ENCODE measurements at regions not wholly inside any gene's neighbourhood (a gene's known extent, or its start where the extent isn't known, plus 50 kb on each side); places are given as distances from the start of the nearest gene placed in this dataset.

- no peak overlapping the region for H3K4me3 ChIP-seq (ENCODE audit: low read depth, low read length)
- DNase-seq (ENCODE audit: low read depth) = no peak
- TF ChIP-seq MYC (IDR thresholded peaks at IDR 0.05; ENCODE audit: low read depth, low read length) (no peak), CTCF (IDR thresholded peaks at IDR 0.05; ENCODE audit: low read depth, low read length) (no peak), POLR2A (IDR thresholded peaks at IDR 0.05; ENCODE audit: extremely low read depth, insufficient read length) (no peak), MAX (IDR thresholded peaks at IDR 0.05; ENCODE audit: low read depth, low read length) (no peak)
These were observed 146.5 kb downstream of the NSG2 start for GRCh38 chr5:174191850-174192655.

GRCh38 chr5:174192901-174193300 is 147.4 kb downstream of the NSG2 start:
- DNase-seq (ENCODE audit: low read depth) = no peak
- no peak overlapping the region for H3K4me3 ChIP-seq (ENCODE audit: low read depth, low read length)
- TF ChIP-seq CTCF (IDR thresholded peaks at IDR 0.05; ENCODE audit: low read depth, low read length) (no peak), MAX (IDR thresholded peaks at IDR 0.05; ENCODE audit: low read depth, low read length) (no peak), MYC (IDR thresholded peaks at IDR 0.05; ENCODE audit: low read depth, low read length) (no peak), POLR2A (IDR thresholded peaks at IDR 0.05; ENCODE audit: extremely low read depth, insufficient read length) (no peak)

- DNase-seq (ENCODE audit: low read depth) = no peak
- no peak overlapping the region for H3K4me3 ChIP-seq (ENCODE audit: low read depth, low read length)
- no peak for TF ChIP-seq MAX (IDR thresholded peaks at IDR 0.05; ENCODE audit: low read depth, low read length)
- TF ChIP-seq POLR2A (IDR thresholded peaks at IDR 0.05; ENCODE audit: extremely low read depth, insufficient read length) = no peak
These were observed 150.0 kb downstream of the NSG2 start for GRCh38 chr5:174195517-174195916.

GRCh38 chr5:174197929-174198328 is 152.4 kb downstream of the NSG2 start:
- no peak for DNase-seq (ENCODE audit: low read depth)
- H3K4me3 ChIP-seq (ENCODE audit: low read depth, low read length) = no peak overlapping the region
- no peak for TF ChIP-seq MAX (IDR thresholded peaks at IDR 0.05; ENCODE audit: low read depth, low read length)
- TF ChIP-seq CTCF (IDR thresholded peaks at IDR 0.05; ENCODE audit: low read depth, low read length) = no peak
- TF ChIP-seq MYC (IDR thresholded peaks at IDR 0.05; ENCODE audit: low read depth, low read length) = no peak
- no peak for TF ChIP-seq POLR2A (IDR thresholded peaks at IDR 0.05; ENCODE audit: extremely low read depth, insufficient read length)

GRCh38 chr5:174198541-174198940 is 153.0 kb downstream of the NSG2 start:
- H3K4me3 ChIP-seq (ENCODE audit: low read depth, low read length) = no peak overlapping the region
- DNase-seq (ENCODE audit: low read depth) = no peak
- TF ChIP-seq CTCF (IDR thresholded peaks at IDR 0.05; ENCODE audit: low read depth, low read length) = no peak

- TF ChIP-seq MAX (IDR thresholded peaks at IDR 0.05; ENCODE audit: low read depth, low read length) = no peak
- no peak for TF ChIP-seq CTCF (IDR thresholded peaks at IDR 0.05; ENCODE audit: low read depth, low read length)
- no peak for TF ChIP-seq MYC (IDR thresholded peaks at IDR 0.05; ENCODE audit: low read depth, low read length)
- TF ChIP-seq POLR2A (IDR thresholded peaks at IDR 0.05; ENCODE audit: extremely low read depth, insufficient read length) = no peak
- no peak overlapping the region for H3K4me3 ChIP-seq (ENCODE audit: low read depth, low read length)
These were observed 157.5 kb downstream of the NSG2 start for GRCh38 chr5:174202996-174203395.

More at GRCh38 chr5:174202996-174203395, 157.5 kb downstream of the NSG2 start:
- no peak for DNase-seq (ENCODE audit: low read depth)
